A673 (cell line): ENCODE measurements at regions not wholly inside any gene's neighbourhood (a gene's known extent, or its start where the extent isn't known, plus 50 kb on each side); places are given as distances from the start of the nearest gene placed in this dataset.

Experiments used
- BruUV-seq: library from RNA; stranded (reverse); fragments of 400-500 nt; replicated peaks from 2 replicates; lab custom pipeline; 2021; lab: Mats Ljungman, UMichigan
- CTCF ChIA-PET: fragments of 300-600 bp; sonication (Branson Sonifier 250); formaldehyde crosslinking; loops from one replicate; lab custom pipeline; 2022; ENCODE audit warnings: antibody characterized with exemption; lab: Charles Lee
- POLR2A ChIA-PET: fragments of 300-600 bp; sonication (Branson Sonifier 250); formaldehyde crosslinking; loops from one replicate; lab custom pipeline; 2022; ENCODE audit warnings: antibody characterized with exemption; ENCODE audit not compliant: low non-redundant PET; lab: Charles Lee
- DNase-seq: peaks from one replicate; pipeline ENCODE4 v3.0.0-alpha.2; 2015; ENCODE audit warnings: low spot score
- H3K27ac ChIP-seq: fragments of 200-600 bp; sonication (generic); 2 replicates; pipeline ENCODE4 v1.5.1; 2016; ENCODE audit warnings: mixed run types, low read depth, mild to moderate bottlenecking, mixed read lengths, antibody characterized with exemption, low read length; ENCODE audit not compliant: poor library complexity, severe bottlenecking
- H3K27me3 ChIP-seq: fragments of 200-600 bp; sonication (generic); replicated peaks from 2 replicates; pipeline ENCODE4 v1.6.1; 2017; ENCODE audit warnings: mixed run types, low read depth, mild to moderate bottlenecking, mixed read lengths, antibody characterized with exemption, low read length; ENCODE audit not compliant: insufficient read depth, poor library complexity
- H3K36me3 ChIP-seq: fragments of 200-600 bp; sonication (generic); 2 replicates; pipeline ENCODE4 v1.6.1; 2016; ENCODE audit warnings: mixed run types, mild to moderate bottlenecking, mixed read lengths, antibody characterized with exemption, low read length; ENCODE audit not compliant: insufficient read depth, poor library complexity, severe bottlenecking
- H3K4me1 ChIP-seq: fragments of 200-600 bp; sonication (generic); 2 replicates; pipeline ENCODE4 v1.6.1; 2017; ENCODE audit warnings: mixed run types, mild to moderate bottlenecking, mixed read lengths, antibody characterized with exemption, low read length; ENCODE audit not compliant: insufficient read depth, poor library complexity, severe bottlenecking
- H3K4me3 ChIP-seq: fragments of 200-600 bp; sonication (generic); 2 replicates; pipeline ENCODE4 v1.5.1; 2016; ENCODE audit warnings: low read depth, mixed run types, mild to moderate bottlenecking, mixed read lengths, low read length; ENCODE audit not compliant: poor library complexity, severe bottlenecking
- H3K9me3 ChIP-seq: fragments of 200-600 bp; sonication (generic); 2 replicates; pipeline ENCODE4 v1.6.1; 2016; ENCODE audit warnings: mixed run types, low read depth, mild to moderate bottlenecking, mixed read lengths, antibody characterized with exemption, low read length; ENCODE audit not compliant: poor library complexity, severe bottlenecking
- EZH2 ChIP-seq: fragments of 200-600 bp; sonication (generic); IDR thresholded peaks from 2 replicates; pipeline ENCODE4 v1.6.1; 2017; ENCODE audit warnings: borderline replicate concordance, low read depth, mild to moderate bottlenecking, mixed read lengths, antibody characterized with exemption, low read length; ENCODE audit not compliant: poor library complexity, severe bottlenecking
- intact Hi-C: fragments of 100-400 bp; cut with micrococcal nuclease; formaldehyde crosslinking; loops from one replicate; pipeline ENCODE4 v1.10.0; 2022; ENCODE audit not compliant: unreplicated experiment
- TF ChIP-seq, protein P1 (sequence below): fragments of 300-800, 200-600 bp; sonication (generic); conservative IDR thresholded peaks from 2 replicates; pipeline ENCODE4 v1.5.1; 2017; ENCODE audit warnings: low read depth, mild to moderate bottlenecking, antibody characterized with exemption, low read length, moderate library complexity, mixed read lengths

GRCh38 chr12:75881920-75882319 is 149.7 kb downstream of the PHLDA1 start:
- no TSS peak for BruUV-seq
- CTCF ChIA-PET, result no interaction called here
- no peak for DNase-seq
- Histone ChIP-seq H3K36me3 (no peaks in the 10 kb centered on the region), H3K27ac (no peak overlapping the region), H3K27me3 (no peaks in the 10 kb centered on the region), H3K4me1 (peaks cover 15% of the 10 kb centered on the region), H3K4me3 (no peak overlapping the region), H3K9me3 (no peaks in the 10 kb centered on the region)
- POLR2A ChIA-PET, result interaction anchor here (0.6 kb wide), 1 partner anchor 264 kb away, joined by 5 read pairs; no protein-coding TSS in a partner anchor
- intact Hi-C loops, result no loop called here
- TF ChIP-seq, protein P1, sequence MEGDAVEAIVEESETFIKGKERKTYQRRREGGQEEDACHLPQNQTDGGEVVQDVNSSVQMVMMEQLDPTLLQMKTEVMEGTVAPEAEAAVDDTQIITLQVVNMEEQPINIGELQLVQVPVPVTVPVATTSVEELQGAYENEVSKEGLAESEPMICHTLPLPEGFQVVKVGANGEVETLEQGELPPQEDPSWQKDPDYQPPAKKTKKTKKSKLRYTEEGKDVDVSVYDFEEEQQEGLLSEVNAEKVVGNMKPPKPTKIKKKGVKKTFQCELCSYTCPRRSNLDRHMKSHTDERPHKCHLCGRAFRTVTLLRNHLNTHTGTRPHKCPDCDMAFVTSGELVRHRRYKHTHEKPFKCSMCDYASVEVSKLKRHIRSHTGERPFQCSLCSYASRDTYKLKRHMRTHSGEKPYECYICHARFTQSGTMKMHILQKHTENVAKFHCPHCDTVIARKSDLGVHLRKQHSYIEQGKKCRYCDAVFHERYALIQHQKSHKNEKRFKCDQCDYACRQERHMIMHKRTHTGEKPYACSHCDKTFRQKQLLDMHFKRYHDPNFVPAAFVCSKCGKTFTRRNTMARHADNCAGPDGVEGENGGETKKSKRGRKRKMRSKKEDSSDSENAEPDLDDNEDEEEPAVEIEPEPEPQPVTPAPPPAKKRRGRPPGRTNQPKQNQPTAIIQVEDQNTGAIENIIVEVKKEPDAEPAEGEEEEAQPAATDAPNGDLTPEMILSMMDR, result no peak
- TF ChIP-seq EZH2, result no peak

- ChIA-PET CTCF (no interaction called here), POLR2A (no interaction called here)
- Histone ChIP-seq H3K36me3 (no peaks in the 10 kb centered on the region), H3K27ac (no peak overlapping the region), H3K27me3 (no peaks in the 10 kb centered on the region), H3K4me3 (no peak overlapping the region), H3K4me1 (peaks cover 15% of the 10 kb centered on the region), H3K9me3 (no peaks in the 10 kb centered on the region)
- intact Hi-C loops, result no loop called here
- no TSS peak for BruUV-seq
- DNase-seq, result peak; percentile 37
- TF ChIP-seq, protein P1, result no peak
- TF ChIP-seq EZH2, result no peak
Observed at GRCh38 chr12:75877763-75878621, 153.6 kb downstream of the PHLDA1 start.

- BruUV-seq, result no TSS peak
- no peak overlapping the region for H3K4me3 ChIP-seq
- H3K9me3 ChIP-seq, result no peaks in the 10 kb centered on the region
- intact Hi-C loops, result no loop called here
- ChIA-PET CTCF (no interaction called here), POLR2A (no interaction called here)
- peaks cover 15% of the 10 kb centered on the region for H3K4me1 ChIP-seq
- TF ChIP-seq, protein P1, result no peak
- TF ChIP-seq EZH2, result no peak
- H3K27me3 ChIP-seq, result no peaks in the 10 kb centered on the region
- no peak for DNase-seq
- H3K36me3 ChIP-seq, result no peaks in the 10 kb centered on the region
- no peak overlapping the region for H3K27ac ChIP-seq
Observed at GRCh38 chr12:75876832-75877762, 154.5 kb downstream of the PHLDA1 start.
